ENCODE measurements at regions not wholly inside any gene's neighbourhood (a gene's known extent, or its start where the extent isn't known, plus 50 kb on each side); places are given as distances from the start of the nearest gene placed in this dataset.
"Not testable (repeated sequence)": the region's sequence is repeated elsewhere in the genome, so short reads cannot be mapped to it uniquely, and the experiment has no call there.

DNA sequence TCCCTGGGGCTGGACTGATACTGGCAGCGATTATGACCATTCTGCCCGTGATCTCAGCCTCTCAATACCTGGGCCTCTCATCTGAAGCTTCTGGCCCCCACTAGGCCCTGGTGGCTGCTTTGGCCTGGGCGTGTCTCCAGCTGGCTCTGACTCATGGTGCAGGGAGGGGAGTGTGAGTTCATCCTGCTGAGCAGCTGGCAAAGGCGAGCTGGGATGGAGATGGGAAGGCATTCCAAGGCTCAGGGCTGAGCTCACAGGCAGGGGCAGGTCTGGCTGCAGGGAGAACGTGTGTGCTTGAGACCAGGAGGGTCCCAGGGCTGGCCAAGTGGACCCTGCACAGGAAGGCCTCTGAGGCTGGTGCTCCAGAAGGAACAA is 221.8 kb downstream of the TMEM121 start:
- TF ChIP-seq PAX5 (IDR thresholded peaks at IDR 0.05; ENCODE audit: insufficient read depth, low read length, severe bottlenecking) (no peak), POLR2AphosphoS5 (IDR thresholded peaks at IDR 0.05; ENCODE audit: low read depth, low read length) (no peak), POU2F2 (IDR thresholded peaks at IDR 0.05; ENCODE audit: low read depth, low read length) (no peak), TAF1 (IDR thresholded peaks at IDR 0.05; ENCODE audit: low read depth, low read length) (no peak), SPI1 (IDR thresholded peaks at IDR 0.05; ENCODE audit: low read depth, low read length) (no peak), POLR2A (IDR thresholded peaks at IDR 0.05; ENCODE audit: low read depth, low read length) (no peak)
- DNase-seq (ENCODE audit: insufficient read length, low spot score) = peak; percentile 52
- FAIRE-seq = peak; percentile 93

DNA sequence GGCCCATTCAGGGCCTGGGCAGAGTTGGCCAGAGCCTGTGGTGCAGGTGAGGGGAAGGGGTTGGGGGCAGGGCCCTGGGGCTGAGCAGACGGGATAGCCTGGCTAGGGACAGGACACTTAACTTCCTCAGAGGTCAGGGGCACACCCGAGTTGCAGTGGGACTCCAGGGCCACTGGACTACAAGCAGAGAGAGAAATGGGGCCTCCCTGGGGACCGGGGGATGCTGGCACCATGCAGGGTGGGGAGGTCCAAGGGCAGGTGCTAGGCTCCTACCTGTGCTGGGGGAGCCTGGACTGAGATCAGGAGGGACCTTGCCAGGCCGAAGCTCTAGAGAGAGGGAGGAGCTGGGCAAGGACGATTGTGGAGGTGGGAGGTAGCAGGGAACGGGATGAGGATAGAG is 222.3 kb downstream of the TMEM121 start:
- not testable (repeated sequence) for DNase-seq (ENCODE audit: insufficient read length, low spot score)
- peak; percentile 31 for FAIRE-seq

- not testable (repeated sequence) for FAIRE-seq; DNase-seq (ENCODE audit: insufficient read length, low spot score)
Observed at GRCh38 chr14:105749870-105750541, 223.6 kb downstream of the TMEM121 start.

DNA sequence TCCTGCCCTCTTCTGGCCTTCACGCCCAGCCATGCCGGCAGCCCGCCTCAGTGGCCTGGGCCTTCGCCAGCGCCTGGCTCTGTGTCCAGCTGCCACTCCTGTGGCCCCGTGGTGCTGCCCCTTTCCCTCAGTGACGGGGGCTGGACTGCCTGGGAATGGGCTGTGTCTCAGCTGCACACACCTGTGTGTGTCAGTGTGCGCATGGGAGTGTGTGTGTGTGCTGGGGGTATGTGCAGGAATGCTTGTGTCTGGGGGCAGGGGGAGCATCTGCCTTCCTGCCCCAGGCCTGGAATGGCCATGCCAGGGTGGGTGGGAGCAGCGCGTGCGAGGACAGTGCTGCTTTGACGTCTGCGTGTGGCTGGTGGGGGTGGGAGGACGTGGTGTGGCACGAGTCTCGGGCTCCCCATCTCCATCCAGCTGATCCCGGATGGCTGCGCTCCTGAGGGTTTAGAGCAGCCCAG is 224.9 kb downstream of the TMEM121 start:
- not testable (repeated sequence) for DNase-seq (ENCODE audit: insufficient read length, low spot score); FAIRE-seq

DNA sequence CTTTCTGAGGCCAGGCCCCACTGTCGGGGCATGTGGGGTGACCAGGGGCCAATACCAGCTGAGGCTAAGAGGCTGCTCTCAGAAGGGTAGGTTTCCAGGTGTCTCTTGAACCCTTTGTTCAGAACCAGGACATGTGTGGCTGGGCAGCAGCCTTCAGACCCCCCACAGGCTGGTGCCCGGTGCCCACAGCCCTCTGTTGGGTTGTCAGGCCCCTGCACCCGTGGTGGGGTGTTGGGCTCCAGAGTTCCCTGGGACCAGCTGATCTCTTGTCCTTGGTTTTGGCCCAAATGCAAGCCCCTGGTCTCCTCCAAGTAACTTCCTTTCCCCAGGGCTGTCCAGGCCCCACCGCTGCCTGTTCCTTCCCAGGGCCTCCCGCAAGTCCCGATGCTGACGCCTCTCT is 226.0 kb downstream of the TMEM121 start:
- not testable (repeated sequence) for DNase-seq (ENCODE audit: insufficient read length, low spot score); FAIRE-seq

DNA sequence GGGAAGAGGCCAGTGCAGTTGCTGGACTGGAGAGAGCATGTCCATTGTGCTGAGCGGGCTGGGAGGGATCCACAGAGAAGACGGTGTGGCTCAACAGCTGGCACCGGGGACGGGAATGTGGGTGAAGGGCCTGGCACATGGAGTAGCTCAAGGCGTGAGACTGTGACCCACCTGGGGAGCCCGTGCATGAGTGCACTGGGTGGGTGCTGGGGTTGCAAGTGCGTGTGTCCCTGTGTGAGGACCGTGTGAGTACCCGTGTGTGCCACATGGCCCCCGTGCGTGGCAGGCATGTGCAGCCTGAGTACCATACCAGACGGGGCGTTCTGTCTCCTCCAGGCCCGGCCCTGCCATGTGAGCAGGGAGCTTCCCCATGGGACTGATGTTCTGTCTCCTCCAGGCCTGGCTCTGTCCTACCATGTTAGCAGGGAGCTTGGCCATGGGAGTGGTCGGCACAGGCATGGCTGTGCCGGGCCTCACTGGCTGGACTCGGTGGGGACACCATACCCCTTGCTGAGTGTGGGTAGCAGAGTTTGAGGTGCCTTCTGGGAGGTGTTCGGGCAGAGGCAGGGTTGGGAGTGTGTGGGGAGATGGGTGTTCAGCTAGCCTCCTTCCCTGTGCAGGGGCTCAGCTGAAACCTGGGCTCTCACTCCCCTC is 234.4 kb downstream of the TMEM121 start:
- FAIRE-seq = no peak
- no peak for TF ChIP-seq PAX5 (IDR thresholded peaks at IDR 0.05; ENCODE audit: insufficient read depth, low read length, severe bottlenecking)
- no peak for TF ChIP-seq POU2F2 (IDR thresholded peaks at IDR 0.05; ENCODE audit: low read depth, low read length)
- no peak for DNase-seq (ENCODE audit: insufficient read length, low spot score)

DNA sequence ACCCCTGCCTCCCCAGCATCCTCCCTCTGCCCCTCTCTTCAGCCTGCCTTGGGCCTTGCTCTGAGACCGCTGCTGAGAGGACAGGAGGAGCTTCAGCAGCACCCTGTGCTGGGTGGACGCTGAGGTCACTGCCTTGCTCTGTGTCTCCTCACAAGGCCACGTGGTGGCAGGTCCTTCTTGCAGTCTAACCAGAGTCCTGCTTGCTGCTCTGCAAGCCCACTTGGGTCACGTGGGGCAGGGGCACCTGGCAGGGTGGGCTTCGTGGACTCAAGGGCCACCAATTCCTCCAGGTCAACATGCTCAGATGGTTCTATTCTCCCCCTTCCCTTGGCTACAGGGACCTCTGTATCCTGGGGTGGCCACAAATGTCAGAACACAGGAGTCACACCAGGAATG is 235.0 kb downstream of the TMEM121 start:
- not testable (repeated sequence) for FAIRE-seq; DNase-seq (ENCODE audit: insufficient read length, low spot score)

DNA sequence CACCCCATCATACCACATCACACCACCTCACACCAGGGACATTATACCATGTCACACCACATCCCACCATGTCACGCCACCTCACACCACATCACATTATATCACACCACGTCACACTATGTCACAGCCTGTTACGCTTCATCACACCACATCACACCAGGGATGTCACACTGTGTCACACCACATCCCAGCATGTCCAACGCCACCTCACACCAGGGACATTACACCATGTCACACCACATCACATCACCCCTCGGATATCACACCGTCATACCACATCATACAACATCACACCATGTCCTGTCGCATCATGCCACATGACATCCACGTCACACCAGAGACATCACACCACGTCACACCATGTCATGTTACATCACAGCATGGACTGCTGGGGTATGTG is 235.5 kb downstream of the TMEM121 start:
- no peak for TF ChIP-seq POU2F2 (IDR thresholded peaks at IDR 0.05; ENCODE audit: low read depth, low read length)
- no peak for TF ChIP-seq SPI1 (IDR thresholded peaks at IDR 0.05; ENCODE audit: low read depth, low read length)
- no peak for TF ChIP-seq PAX5 (IDR thresholded peaks at IDR 0.05; ENCODE audit: insufficient read depth, low read length, severe bottlenecking)
- TF ChIP-seq TAF1 (IDR thresholded peaks at IDR 0.05; ENCODE audit: low read depth, low read length) = no peak
- no peak for TF ChIP-seq POLR2AphosphoS5 (IDR thresholded peaks at IDR 0.05; ENCODE audit: low read depth, low read length)
- TF ChIP-seq POLR2A (IDR thresholded peaks at IDR 0.05; ENCODE audit: low read depth, low read length) = no peak
- DNase-seq (ENCODE audit: insufficient read length, low spot score) = no peak
- FAIRE-seq = peak; percentile 97

- not testable (repeated sequence) for DNase-seq (ENCODE audit: insufficient read length, low spot score); FAIRE-seq
Observed at GRCh38 chr14:105762262-105762661, 235.9 kb downstream of the TMEM121 start.

DNA sequence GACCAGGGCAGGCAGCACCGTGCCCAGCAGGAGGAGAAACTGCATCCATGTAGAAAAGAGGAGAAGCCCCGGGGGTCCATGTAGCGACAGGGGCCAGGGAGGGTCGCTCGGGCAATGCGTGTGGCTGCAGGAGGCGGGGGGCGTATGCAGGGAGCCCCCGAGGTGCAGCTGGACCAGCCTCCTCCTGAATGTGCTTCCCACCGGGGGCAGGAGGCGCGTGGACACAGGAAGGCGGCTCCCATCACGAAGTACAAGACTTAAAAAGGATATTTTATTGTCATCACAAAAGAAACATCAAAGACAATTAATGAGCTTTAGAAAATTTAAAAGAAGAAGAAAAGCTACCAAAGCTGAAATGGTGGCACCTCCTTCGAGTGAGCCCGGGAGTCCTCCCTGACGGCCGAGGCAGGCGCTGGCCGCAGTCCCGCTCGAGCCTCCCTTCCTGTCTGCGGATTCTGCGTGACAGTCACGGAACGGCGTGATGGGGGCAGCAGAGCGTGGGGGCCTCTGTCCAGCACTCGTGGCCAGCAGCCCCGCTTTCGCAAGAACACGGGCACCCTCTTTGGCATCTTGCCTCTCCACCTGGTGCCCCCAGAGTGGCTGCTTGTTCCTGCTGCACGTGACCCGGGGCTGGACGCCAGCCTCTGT is 238.0 kb downstream of the TMEM121 start:
- FAIRE-seq; DNase-seq (ENCODE audit: insufficient read length, low spot score): not testable (repeated sequence)

DNA sequence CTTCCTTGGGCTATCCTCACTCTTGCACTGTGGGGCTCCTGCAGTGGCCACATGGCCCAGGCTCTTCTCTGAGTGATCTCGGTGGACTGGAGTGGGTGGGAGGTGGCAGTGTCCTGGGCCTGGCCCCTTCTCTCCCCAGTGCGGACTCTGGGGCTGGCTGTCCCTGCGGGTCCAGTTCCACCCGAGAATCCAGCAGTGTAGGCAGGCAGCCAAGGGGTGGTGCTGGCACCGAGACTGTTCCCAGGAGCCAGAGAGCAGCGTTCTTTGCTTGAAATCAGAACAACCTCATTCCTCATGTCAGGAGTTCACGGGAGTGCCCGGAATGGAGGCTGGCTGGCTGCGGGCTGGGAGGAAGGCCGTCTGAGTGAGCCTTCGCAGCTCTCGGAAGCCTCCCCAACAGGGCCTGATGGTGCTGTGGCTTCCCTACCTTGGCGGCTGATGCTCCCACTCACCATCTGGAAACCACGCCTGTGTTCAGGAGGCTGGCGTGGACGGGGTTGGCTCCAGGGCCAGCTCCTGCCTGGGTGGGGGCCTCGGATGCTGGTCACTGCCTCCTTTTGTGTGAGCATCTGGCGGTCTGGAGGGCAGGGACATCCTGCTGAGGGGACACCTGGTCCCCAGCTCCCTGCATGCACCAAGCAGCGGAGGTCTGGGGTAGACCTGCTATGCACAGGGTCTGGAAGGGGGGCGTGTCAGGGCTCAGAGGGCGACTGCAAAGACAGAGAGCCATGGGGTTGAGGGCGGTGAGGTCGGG is 238.9 kb downstream of the TMEM121 start:
- not testable (repeated sequence) for FAIRE-seq; DNase-seq (ENCODE audit: insufficient read length, low spot score)
